GM12892 (cell line): ENCODE measurements at regions not wholly inside any gene's neighbourhood (a gene's known extent, or its start where the extent isn't known, plus 50 kb on each side); places are given as distances from the start of the nearest gene placed in this dataset.

ENCODE experiments used
- DNase-seq: peaks from one replicate; pipeline ENCODE4 v3.0.0; 2011; ENCODE audit not compliant: insufficient read length
- FAIRE-seq: peaks from 2 replicates; lab custom pipeline; 2011; peaks lifted over from hg19 to GRCh38; lab: Jason Lieb, UNC
- POLR2A ChIP-seq: IDR thresholded peaks from 2 replicates; pipeline ENCODE4 v1.6.1; 2011; ENCODE audit warnings: low read depth, low read length, control low read depth
- POLR2AphosphoS5 ChIP-seq: IDR thresholded peaks from 2 replicates; pipeline ENCODE4 v1.6.1; 2011; ENCODE audit warnings: low read depth, low read length, control low read depth
- TAF1 ChIP-seq: IDR thresholded peaks from 2 replicates; pipeline ENCODE4 v1.6.1; 2011; ENCODE audit warnings: low read depth, mild to moderate bottlenecking, control low read depth, low read length, borderline replicate concordance

DNA sequence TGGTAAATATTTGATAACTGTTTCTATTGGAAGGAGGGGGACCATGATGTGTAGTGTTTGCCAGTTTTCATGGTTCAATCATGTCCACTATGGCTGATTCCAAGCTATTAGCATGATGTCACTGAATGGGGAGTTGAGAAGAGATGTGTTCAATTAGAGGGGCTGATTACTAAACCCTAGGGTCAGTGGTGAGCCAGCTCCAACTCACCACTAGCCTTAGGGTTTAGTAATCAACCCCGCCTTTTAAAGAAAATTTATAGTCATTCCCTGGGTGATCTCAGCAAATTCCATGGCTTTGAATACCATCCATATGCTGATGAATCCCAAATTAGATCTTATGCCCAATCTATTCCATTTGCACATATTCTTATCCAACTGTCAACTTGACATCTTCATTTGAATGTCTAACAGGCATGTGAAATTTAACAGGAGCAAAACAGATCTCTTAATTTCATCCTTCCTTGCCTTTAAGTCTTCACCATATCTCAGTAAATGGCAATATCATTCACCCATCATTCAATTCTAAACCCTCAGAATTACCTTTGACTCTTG lies 98.8 kb downstream of the GCNT1 start:
- FAIRE-seq = no peak
- no peak for DNase-seq
- TF ChIP-seq POLR2A (no peak), TAF1 (no peak), POLR2AphosphoS5 (no peak)

DNA sequence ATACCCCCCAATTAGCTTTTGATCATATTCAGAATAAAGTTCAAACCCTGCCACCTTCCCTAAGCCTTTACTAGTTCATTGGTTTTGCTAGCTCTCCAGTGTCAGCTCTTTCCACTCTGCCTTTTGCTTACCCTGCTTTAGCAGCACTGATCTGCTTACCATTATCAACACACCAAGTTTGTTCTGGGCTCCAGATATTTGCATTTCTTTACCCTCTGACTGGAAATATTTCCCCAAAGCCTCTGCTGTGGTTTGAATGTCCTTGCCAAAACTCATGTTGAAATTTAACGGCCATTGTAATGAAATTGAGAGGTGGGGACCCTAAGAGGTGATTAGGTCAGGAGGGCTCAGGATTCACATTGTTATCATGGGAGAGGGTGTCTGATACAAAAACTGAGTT lies 99.5 kb downstream of the GCNT1 start:
- DNase-seq (no peak), FAIRE-seq (no peak)
- TF ChIP-seq POLR2AphosphoS5 (no peak), TAF1 (no peak), POLR2A (no peak)

DNA sequence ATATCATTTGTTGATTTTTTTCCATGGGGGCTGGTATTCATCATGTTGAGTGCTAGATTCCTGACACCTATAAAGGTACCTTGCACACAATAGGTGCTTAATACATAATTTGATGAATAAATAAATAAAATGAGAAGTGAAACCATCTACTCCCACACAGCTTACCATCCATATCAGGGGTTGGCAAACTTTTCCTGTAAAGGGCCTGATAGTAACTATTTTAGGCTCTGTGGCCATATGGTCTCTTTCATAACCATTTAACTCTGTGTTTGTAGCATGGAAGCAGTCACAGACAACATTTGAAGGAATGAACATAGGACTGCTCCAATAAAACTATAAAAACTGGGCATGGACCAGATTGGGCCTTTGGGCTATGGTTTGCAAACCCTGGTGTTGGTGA lies 100.3 kb downstream of the GCNT1 start:
- TF ChIP-seq POLR2AphosphoS5 (no peak), TAF1 (no peak), POLR2A (no peak)
- FAIRE-seq (no peak), DNase-seq (no peak)

DNA sequence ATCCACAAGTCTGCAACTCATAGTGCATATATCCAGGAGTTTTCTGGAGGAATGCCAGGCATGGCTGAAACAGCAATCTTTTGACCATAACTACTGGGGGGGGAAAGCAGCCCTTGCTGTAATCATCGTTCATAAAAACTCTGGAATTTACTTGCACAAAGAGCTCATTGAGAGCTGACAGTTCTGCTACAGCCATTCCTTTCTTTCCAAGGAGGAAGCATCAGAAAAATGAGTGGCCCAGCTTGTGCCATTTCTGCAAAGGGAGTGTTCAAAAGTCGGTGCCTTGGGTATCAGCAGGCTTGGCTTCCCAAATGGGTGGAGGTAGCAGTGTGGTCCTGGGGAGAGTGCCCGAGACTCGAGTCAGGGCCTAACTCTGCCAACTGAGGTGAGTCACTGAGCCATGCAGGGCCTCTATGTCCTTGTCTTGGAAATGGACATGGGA lies 101.5 kb downstream of the GCNT1 start:
- TF ChIP-seq POLR2A = no peak
- TF ChIP-seq POLR2AphosphoS5 = no peak
- TF ChIP-seq TAF1 = no peak
- no peak for FAIRE-seq

DNA sequence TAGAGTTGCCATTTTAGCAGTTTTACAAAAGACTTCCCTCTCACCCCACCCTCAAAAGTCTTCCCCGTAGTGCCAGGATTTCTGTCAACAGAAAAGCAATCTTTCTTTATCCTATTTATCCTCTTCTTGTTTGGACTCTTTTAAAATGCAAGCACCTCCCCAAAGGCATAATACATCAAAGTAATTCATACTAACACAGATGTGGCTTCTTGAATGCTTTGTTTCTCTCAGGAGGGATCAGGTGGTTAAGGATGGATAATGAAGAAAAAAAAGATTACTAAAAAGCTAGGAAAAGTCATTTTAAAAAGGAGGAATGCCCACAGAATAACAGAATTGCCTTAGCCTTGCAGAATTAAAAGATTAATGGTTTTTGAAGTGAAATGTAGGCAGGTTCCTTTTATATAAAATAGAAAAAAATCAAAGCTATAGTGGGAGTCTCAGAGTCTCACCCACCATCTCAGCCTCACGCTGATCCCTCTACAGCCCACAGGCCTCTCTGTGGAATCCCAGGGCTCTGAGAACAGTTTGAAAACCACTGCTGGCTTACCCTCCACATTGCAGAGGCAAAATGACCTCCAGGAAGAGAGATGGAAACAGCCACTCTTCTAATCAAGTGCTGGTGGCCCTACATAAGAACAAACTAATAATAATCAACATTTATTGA lies 102.2 kb downstream of the GCNT1 start:
- no peak for DNase-seq
- peak; percentile 14 for FAIRE-seq
- no peak for TF ChIP-seq POLR2A
- TF ChIP-seq POLR2AphosphoS5 = no peak
- no peak for TF ChIP-seq TAF1

More for the DNA sequence above, 101.5 kb downstream of the GCNT1 start:
- no peak for DNase-seq
